ENCODE measurements at regions not wholly inside any gene's neighbourhood (a gene's known extent, or its start where the extent isn't known, plus 50 kb on each side); places are given as distances from the start of the nearest gene placed in this dataset.

GRCh38 chr1:239926184-239926583 lies 165.5 kb upstream of the FMN2 start (continued):
- no peak for TF ChIP-seq CTBP2 (IDR thresholded peaks at IDR 0.05; ENCODE audit: borderline replicate concordance, insufficient read depth, insufficient read length, low read length)
- no peak for TF ChIP-seq ATF3 (IDR thresholded peaks at IDR 0.05; ENCODE audit: insufficient read depth, low read depth, low read length)

Data from H1 (cell line).